HG02678 (cell line): ENCODE measurements at regions not wholly inside any gene's neighbourhood (a gene's known extent, or its start where the extent isn't known, plus 50 kb on each side); places are given as distances from the start of the nearest gene placed in this dataset.
"Not testable (repeated sequence)": the region's sequence is repeated elsewhere in the genome, so short reads cannot be mapped to it uniquely, and the experiment has no call there.

Experiments
- ATAC-seq: cut with Tn5 transposase; IDR thresholded peaks from one replicate; pipeline ENCODE4 v1.9.1; 2021; ENCODE audit warnings: mild to moderate bottlenecking, moderate library complexity; ENCODE audit not compliant: unreplicated experiment

GRCh38 chr10:128571071-128571470 is 444.8 kb upstream of the MKI67 start:
- no peak for ATAC-seq

- no peak for ATAC-seq
Observed at GRCh38 chr10:128571745-128572144, 445.5 kb upstream of the MKI67 start.

GRCh38 chr10:128572696-128573095 is 446.5 kb upstream of the MKI67 start:
- no peak for ATAC-seq

GRCh38 chr10:128573281-128573845 is 447.1 kb upstream of the MKI67 start:
- no peak for ATAC-seq

GRCh38 chr10:128573986-128574385 is 447.8 kb upstream of the MKI67 start:
- no peak for ATAC-seq

GRCh38 chr10:128574581-128575210 is 448.5 kb upstream of the MKI67 start:
- no peak for ATAC-seq

GRCh38 chr10:128575761-128576160 is 449.5 kb upstream of the MKI67 start:
- no peak for ATAC-seq

GRCh38 chr10:128576336-128576735 is 450.1 kb upstream of the MKI67 start:
- no peak for ATAC-seq

GRCh38 chr10:128576943-128577670 is 450.9 kb upstream of the MKI67 start:
- no peak for ATAC-seq

- no peak for ATAC-seq
Observed at GRCh38 chr10:128577958-128578750, 451.9 kb upstream of the MKI67 start.

GRCh38 chr10:128578766-128579165 is 452.5 kb upstream of the MKI67 start:
- ATAC-seq = no peak

- ATAC-seq = no peak
Observed at GRCh38 chr10:128579280-128579865, 453.1 kb upstream of the MKI67 start.

GRCh38 chr10:128579901-128580300 is 453.7 kb upstream of the MKI67 start:
- no peak for ATAC-seq

- ATAC-seq = not testable (repeated sequence)
Observed at GRCh38 chr10:128583125-128583524, 456.9 kb upstream of the MKI67 start.

- not testable (repeated sequence) for ATAC-seq
Observed at GRCh38 chr10:128586599-128586998, 460.4 kb upstream of the MKI67 start.

GRCh38 chr10:128587689-128588088 is 461.5 kb upstream of the MKI67 start:
- no peak for ATAC-seq

GRCh38 chr10:128588402-128588801 is 462.2 kb upstream of the MKI67 start:
- ATAC-seq = no peak

- no peak for ATAC-seq
Observed at GRCh38 chr10:128594688-128595087, 468.5 kb upstream of the MKI67 start.

GRCh38 chr10:128596906-128597305 is 470.7 kb upstream of the MKI67 start:
- no peak for ATAC-seq

- no peak for ATAC-seq
Observed at GRCh38 chr10:128599030-128599429, 472.8 kb upstream of the MKI67 start.

GRCh38 chr10:128599538-128599937 is 473.3 kb upstream of the MKI67 start:
- no peak for ATAC-seq
